ENCODE measurements at regions not wholly inside any gene's neighbourhood (a gene's known extent, or its start where the extent isn't known, plus 50 kb on each side); places are given as distances from the start of the nearest gene placed in this dataset.
"Not testable (repeated sequence)": the region's sequence is repeated elsewhere in the genome, so short reads cannot be mapped to it uniquely, and the experiment has no call there.

DNA sequence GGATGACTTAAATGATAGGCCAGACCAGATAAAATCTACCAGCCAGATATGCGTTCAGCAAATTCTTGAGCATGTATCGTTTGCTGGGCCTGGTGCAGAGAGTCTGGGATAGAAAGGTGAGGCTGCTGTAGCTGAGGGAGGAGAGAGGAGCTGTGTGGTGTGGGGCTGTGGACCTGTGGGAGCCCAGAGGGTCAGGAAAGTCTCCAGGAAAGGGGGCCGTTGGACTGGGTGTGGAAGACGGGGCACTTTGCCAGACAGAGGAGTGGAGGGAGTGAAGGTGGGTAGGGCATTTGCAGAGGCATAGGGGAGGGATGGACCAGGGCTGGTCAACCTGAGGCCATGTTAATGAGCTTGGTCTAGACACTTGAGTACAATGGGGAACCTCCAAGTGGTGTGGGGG, 124.7 kb upstream of the UNC5B start:
- Histone ChIP-seq H3K36me3 (ENCODE audit: control insufficient read depth, insufficient read depth, low read length) (no peaks in the 10 kb centered on the region), H3K4me1 (ENCODE audit: control insufficient read depth, insufficient read depth, low read length) (no peaks in the 10 kb centered on the region), H3K4me3 (ENCODE audit: low read depth in 2 of 2, low read length in 2 of 2) (no peak overlapping the region), H3K27me3 (ENCODE audit: control insufficient read depth, insufficient read depth, low read length) (no peaks in the 10 kb centered on the region), H3K27ac (ENCODE audit: low read length) (no peak overlapping the region), H3K9me3 (ENCODE audit: control insufficient read depth, insufficient read depth, low read depth, low read length) (no peaks in the 10 kb centered on the region)
- no peak for ATAC-seq
- ChIA-PET POLR2A (interaction anchor here (0.6 kb wide), 2 partner anchors 36 to 296 kb away, joined by 3 read pairs; no protein-coding TSS in a partner anchor), CTCF (no interaction called here)
- no TSS peak for BruUV-seq (replicated peaks)
- TF ChIP-seq TCF7L2 (IDR thresholded peaks at IDR 0.05; ENCODE audit: low read depth, low read length) (no peak), POLR2AphosphoS5 (IDR thresholded peaks at IDR 0.05; ENCODE audit: low read depth, low read length) (no peak), SIN3A (IDR thresholded peaks at IDR 0.05; ENCODE audit: borderline replicate concordance, insufficient read depth, low read depth, low read length) (no peak)
- TF ChIP-seq, protein P1, sequence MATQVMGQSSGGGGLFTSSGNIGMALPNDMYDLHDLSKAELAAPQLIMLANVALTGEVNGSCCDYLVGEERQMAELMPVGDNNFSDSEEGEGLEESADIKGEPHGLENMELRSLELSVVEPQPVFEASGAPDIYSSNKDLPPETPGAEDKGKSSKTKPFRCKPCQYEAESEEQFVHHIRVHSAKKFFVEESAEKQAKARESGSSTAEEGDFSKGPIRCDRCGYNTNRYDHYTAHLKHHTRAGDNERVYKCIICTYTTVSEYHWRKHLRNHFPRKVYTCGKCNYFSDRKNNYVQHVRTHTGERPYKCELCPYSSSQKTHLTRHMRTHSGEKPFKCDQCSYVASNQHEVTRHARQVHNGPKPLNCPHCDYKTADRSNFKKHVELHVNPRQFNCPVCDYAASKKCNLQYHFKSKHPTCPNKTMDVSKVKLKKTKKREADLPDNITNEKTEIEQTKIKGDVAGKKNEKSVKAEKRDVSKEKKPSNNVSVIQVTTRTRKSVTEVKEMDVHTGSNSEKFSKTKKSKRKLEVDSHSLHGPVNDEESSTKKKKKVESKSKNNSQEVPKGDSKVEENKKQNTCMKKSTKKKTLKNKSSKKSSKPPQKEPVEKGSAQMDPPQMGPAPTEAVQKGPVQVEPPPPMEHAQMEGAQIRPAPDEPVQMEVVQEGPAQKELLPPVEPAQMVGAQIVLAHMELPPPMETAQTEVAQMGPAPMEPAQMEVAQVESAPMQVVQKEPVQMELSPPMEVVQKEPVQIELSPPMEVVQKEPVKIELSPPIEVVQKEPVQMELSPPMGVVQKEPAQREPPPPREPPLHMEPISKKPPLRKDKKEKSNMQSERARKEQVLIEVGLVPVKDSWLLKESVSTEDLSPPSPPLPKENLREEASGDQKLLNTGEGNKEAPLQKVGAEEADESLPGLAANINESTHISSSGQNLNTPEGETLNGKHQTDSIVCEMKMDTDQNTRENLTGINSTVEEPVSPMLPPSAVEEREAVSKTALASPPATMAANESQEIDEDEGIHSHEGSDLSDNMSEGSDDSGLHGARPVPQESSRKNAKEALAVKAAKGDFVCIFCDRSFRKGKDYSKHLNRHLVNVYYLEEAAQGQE (IDR thresholded peaks at IDR 0.05; ENCODE audit: insufficient read depth in 1 of 2, low read depth in 2 of 2, low read length in 1 of 2), result no peak
- TF ChIP-seq, protein P2, sequence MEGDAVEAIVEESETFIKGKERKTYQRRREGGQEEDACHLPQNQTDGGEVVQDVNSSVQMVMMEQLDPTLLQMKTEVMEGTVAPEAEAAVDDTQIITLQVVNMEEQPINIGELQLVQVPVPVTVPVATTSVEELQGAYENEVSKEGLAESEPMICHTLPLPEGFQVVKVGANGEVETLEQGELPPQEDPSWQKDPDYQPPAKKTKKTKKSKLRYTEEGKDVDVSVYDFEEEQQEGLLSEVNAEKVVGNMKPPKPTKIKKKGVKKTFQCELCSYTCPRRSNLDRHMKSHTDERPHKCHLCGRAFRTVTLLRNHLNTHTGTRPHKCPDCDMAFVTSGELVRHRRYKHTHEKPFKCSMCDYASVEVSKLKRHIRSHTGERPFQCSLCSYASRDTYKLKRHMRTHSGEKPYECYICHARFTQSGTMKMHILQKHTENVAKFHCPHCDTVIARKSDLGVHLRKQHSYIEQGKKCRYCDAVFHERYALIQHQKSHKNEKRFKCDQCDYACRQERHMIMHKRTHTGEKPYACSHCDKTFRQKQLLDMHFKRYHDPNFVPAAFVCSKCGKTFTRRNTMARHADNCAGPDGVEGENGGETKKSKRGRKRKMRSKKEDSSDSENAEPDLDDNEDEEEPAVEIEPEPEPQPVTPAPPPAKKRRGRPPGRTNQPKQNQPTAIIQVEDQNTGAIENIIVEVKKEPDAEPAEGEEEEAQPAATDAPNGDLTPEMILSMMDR (IDR thresholded peaks at IDR 0.05), result no peak
- intact Hi-C loops (cut with micrococcal nuclease; ENCODE audit: unreplicated experiment), result no loop called here
- in situ Hi-C loops (cut with HindIII; ENCODE audit: low pct_unique_long_range_greater_than_20kb, low sequenced_read_pairs), result no loop called here
- no peak for DNase-seq (ENCODE audit: low read depth, low spot score)

DNA sequence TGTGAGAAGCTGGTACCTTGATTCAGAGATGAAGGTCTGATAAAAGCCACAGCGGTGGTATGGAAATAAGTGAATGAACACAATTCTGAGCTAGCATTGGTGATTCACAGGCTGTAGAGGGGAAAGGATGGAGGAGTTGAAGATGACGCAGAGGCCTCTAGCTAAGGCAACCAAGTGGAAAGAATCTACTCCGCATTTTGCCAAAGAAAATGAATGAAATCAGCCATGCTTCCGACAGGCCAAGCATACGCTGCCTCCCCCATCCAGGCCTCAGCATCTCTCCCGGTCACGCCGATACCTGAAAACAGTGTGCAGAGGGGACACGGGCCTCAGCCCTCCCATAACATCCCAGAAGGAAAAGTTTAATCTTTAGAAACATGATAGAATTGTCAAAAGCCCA, 124.3 kb upstream of the UNC5B start:
- in situ Hi-C loops (cut with HindIII; ENCODE audit: low pct_unique_long_range_greater_than_20kb, low sequenced_read_pairs), result no loop called here
- BruUV-seq (replicated peaks), result no TSS peak
- CTCF ChIA-PET, result no interaction called here

DNA sequence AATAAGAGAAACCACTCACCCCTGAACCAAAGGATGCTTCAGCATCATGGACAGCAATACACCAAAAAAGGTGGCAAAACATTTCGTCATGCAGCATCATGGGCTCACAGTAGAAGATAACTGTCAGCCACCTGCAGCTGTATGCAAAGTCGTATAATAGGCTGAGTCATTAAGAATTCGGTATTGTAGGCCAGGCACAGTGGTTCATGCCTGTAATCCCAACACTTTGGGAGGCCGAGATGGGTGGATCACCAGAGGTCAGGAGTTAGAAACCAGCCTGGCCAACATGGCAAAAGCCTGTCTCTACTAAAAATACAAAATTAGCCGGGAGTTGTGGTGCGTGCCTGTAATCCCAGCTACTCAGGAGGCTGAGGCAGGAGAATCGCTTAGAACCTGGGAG, 123.8 kb upstream of the UNC5B start:
- CTCF ChIA-PET; DNase-seq (ENCODE audit: low read depth, low spot score); H3K4me1 ChIP-seq (ENCODE audit: control insufficient read depth, insufficient read depth, low read length); H3K9me3 ChIP-seq (ENCODE audit: control insufficient read depth, insufficient read depth, low read depth, low read length); H3K27me3 ChIP-seq (ENCODE audit: control insufficient read depth, insufficient read depth, low read length); in situ Hi-C loops (cut with HindIII; ENCODE audit: low pct_unique_long_range_greater_than_20kb, low sequenced_read_pairs); H3K36me3 ChIP-seq (ENCODE audit: control insufficient read depth, insufficient read depth, low read length); BruUV-seq (replicated peaks); H3K27ac ChIP-seq (ENCODE audit: low read length); ATAC-seq; POLR2A ChIA-PET; intact Hi-C loops (cut with micrococcal nuclease; ENCODE audit: unreplicated experiment); H3K4me3 ChIP-seq (ENCODE audit: low read depth in 2 of 2, low read length in 2 of 2): not testable (repeated sequence)

More for the DNA sequence above, 124.3 kb upstream of the UNC5B start:
- TF ChIP-seq SIN3A (IDR thresholded peaks at IDR 0.05; ENCODE audit: borderline replicate concordance, insufficient read depth, low read depth, low read length) (no peak), POLR2AphosphoS5 (IDR thresholded peaks at IDR 0.05; ENCODE audit: low read depth, low read length) (no peak), TCF7L2 (IDR thresholded peaks at IDR 0.05; ENCODE audit: low read depth, low read length) (no peak)
- TF ChIP-seq, protein P1 (IDR thresholded peaks at IDR 0.05; ENCODE audit: insufficient read depth in 1 of 2, low read depth in 2 of 2, low read length in 1 of 2), result no peak
- Histone ChIP-seq H3K4me3 (ENCODE audit: low read depth in 2 of 2, low read length in 2 of 2) (no peak overlapping the region), H3K4me1 (ENCODE audit: control insufficient read depth, insufficient read depth, low read length) (no peaks in the 10 kb centered on the region), H3K9me3 (ENCODE audit: control insufficient read depth, insufficient read depth, low read depth, low read length) (no peaks in the 10 kb centered on the region), H3K36me3 (ENCODE audit: control insufficient read depth, insufficient read depth, low read length) (no peaks in the 10 kb centered on the region), H3K27me3 (ENCODE audit: control insufficient read depth, insufficient read depth, low read length) (no peaks in the 10 kb centered on the region), H3K27ac (ENCODE audit: low read length) (no peak overlapping the region)
- ATAC-seq (no peak), DNase-seq (ENCODE audit: low read depth, low spot score) (no peak)
- POLR2A ChIA-PET, result interaction anchor here (0.6 kb wide), 2 partner anchors 35 to 297 kb away, joined by 3 read pairs; no protein-coding TSS in a partner anchor
- intact Hi-C loops (cut with micrococcal nuclease; ENCODE audit: unreplicated experiment), result no loop called here

All from Panc1 (cell line).